MCF 10A (cell line): ENCODE measurements at regions not wholly inside any gene's neighbourhood (a gene's known extent, or its start where the extent isn't known, plus 50 kb on each side); places are given as distances from the start of the nearest gene placed in this dataset.

Source experiments
- BruUV-seq: library from RNA; stranded (reverse); fragments of 400-500 nt; replicated peaks from 2 replicates; lab custom pipeline; 2021; lab: Mats Ljungman, UMichigan
- CTCF ChIA-PET: fragments of 300-600 bp; sonication (Branson Sonifier 250); formaldehyde crosslinking; extraction: SDS; loops from one replicate; lab custom pipeline; 2021; ENCODE audit warnings: antibody characterized with exemption, inconsistent platforms; lab: Yijun Ruan, JAX
- POLR2A ChIA-PET: fragments of 300-600, 350-650 bp; sonication (Branson Sonifier 250); formaldehyde crosslinking; extraction: SDS; loops from one replicate; lab custom pipeline; 2020; ENCODE audit warnings: antibody characterized with exemption, inconsistent platforms; lab: Yijun Ruan, JAX
- DNase-seq: peaks from one replicate; pipeline ENCODE4 v3.0.0-alpha.2; 2018; ENCODE audit not compliant: unreplicated experiment
- H3K27ac Mint-ChIP-seq: one replicate; pipeline ENCODE4 v1.8.0; 2022; ENCODE audit warnings: mild to moderate bottlenecking, low read depth, mixed read lengths; ENCODE audit not compliant: unreplicated experiment
- H3K27me3 Mint-ChIP-seq: one replicate; pipeline ENCODE4 v1.8.0; 2022; ENCODE audit warnings: mixed read lengths; ENCODE audit not compliant: insufficient read depth, unreplicated experiment
- H3K36me3 Mint-ChIP-seq: one replicate; pipeline ENCODE4 v1.8.0; 2022; ENCODE audit warnings: mild to moderate bottlenecking, moderate library complexity, mixed read lengths; ENCODE audit not compliant: insufficient read depth, unreplicated experiment
- H3K4me1 Mint-ChIP-seq: one replicate; pipeline ENCODE4 v1.8.0; 2022; ENCODE audit warnings: mixed read lengths; ENCODE audit not compliant: insufficient read depth, unreplicated experiment
- H3K4me3 Mint-ChIP-seq: one replicate; pipeline ENCODE4 v1.8.0; 2022; ENCODE audit warnings: mild to moderate bottlenecking, moderate library complexity, mixed read lengths; ENCODE audit not compliant: unreplicated experiment
- H3K9me3 Mint-ChIP-seq: one replicate; pipeline ENCODE4 v1.8.0; 2022; ENCODE audit warnings: mixed read lengths; ENCODE audit not compliant: unreplicated experiment
- intact Hi-C: fragments of 100-400 bp; cut with micrococcal nuclease; formaldehyde crosslinking; loops from 2 replicates; pipeline ENCODE4 v1.14.1; 2022
- TF ChIP-seq, protein P1 (sequence below): fragments of 200-600 bp; IDR thresholded peaks from one replicate; pipeline ENCODE4 v1.8.0; 2022; ENCODE audit warnings: antibody characterized with exemption, mild to moderate bottlenecking; ENCODE audit not compliant: unreplicated experiment

DNA sequence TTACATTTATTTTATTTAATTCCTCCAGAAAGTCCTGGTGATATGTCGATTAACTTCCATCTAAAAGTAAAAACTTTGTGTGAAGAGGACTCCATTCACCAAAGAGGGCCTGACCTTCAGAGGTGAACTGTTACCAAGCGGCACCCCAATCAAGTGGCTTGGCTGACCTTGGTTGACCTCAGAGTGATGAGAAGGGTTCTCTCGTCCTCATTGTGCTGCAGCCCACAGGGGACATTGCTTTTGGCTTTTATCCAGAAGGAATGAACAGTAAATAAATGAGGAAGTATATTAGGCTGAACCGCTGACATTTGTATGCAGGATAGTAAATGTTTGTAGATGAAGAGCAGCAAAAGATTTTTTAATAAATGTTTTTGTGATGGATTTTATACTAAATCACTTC lies 172.4 kb upstream of the MKI67 start:
- CTCF ChIA-PET: interaction anchor here (0.7 kb wide), 1 partner anchor 25 kb away, joined by 3 read pairs; no protein-coding TSS in a partner anchor
- TF ChIP-seq, protein P1, sequence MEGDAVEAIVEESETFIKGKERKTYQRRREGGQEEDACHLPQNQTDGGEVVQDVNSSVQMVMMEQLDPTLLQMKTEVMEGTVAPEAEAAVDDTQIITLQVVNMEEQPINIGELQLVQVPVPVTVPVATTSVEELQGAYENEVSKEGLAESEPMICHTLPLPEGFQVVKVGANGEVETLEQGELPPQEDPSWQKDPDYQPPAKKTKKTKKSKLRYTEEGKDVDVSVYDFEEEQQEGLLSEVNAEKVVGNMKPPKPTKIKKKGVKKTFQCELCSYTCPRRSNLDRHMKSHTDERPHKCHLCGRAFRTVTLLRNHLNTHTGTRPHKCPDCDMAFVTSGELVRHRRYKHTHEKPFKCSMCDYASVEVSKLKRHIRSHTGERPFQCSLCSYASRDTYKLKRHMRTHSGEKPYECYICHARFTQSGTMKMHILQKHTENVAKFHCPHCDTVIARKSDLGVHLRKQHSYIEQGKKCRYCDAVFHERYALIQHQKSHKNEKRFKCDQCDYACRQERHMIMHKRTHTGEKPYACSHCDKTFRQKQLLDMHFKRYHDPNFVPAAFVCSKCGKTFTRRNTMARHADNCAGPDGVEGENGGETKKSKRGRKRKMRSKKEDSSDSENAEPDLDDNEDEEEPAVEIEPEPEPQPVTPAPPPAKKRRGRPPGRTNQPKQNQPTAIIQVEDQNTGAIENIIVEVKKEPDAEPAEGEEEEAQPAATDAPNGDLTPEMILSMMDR: no peak
- peaks cover 18% of the 10 kb centered on the region for H3K27me3 Mint-ChIP-seq
- H3K36me3 Mint-ChIP-seq: no peaks in the 10 kb centered on the region
- no peak overlapping the region for H3K4me3 Mint-ChIP-seq
- H3K4me1 Mint-ChIP-seq: no peaks in the 10 kb centered on the region
- no peak overlapping the region for H3K27ac Mint-ChIP-seq
- BruUV-seq: no TSS peak
- intact Hi-C loops: no loop called here
- POLR2A ChIA-PET: no interaction called here
- H3K9me3 Mint-ChIP-seq: peaks cover 15% of the 10 kb centered on the region
- DNase-seq: no peak

DNA sequence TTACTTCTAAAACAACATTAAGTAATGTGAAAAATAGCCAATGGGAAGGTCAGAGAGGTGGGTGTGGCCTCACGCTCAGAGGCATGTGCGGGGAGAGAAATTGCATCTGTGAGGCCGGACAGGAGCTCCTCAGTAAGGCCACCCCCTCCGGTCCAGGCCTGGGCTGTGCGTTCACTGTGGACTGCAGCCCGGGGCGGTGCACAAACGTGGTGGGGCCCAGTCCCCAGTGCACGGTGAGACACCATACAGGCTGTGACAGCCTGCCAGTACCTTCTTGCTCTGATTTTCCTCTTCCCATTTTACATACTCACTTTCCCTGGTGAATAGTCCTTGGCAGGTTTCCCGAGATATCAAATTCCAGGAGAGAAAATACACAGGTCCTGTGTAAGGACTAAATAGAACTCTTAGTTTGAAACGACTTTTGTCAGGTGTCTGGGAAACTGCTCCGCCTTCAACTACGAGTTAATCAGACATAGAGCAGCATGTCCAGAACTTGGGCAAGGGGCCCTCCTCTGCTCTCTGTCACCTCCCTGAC lies 174.1 kb upstream of the MKI67 start:
- intact Hi-C loops: no loop called here
- Mint-ChIP-seq H3K4me3 (no peak overlapping the region), H3K36me3 (no peaks in the 10 kb centered on the region), H3K27me3 (peaks cover 28% of the 10 kb centered on the region), H3K27ac (no peak overlapping the region), H3K4me1 (no peaks in the 10 kb centered on the region), H3K9me3 (peaks cover 13% of the 10 kb centered on the region)
- BruUV-seq: no TSS peak
- ChIA-PET CTCF (interaction anchor here (0.5 to 0.7 kb wide), 3 partner anchors 21 to 1173 kb away, joined by 3 read pairs; no protein-coding TSS in a partner anchor), POLR2A (no interaction called here)
- DNase-seq: no peak
- TF ChIP-seq, protein P1: no peak

DNA sequence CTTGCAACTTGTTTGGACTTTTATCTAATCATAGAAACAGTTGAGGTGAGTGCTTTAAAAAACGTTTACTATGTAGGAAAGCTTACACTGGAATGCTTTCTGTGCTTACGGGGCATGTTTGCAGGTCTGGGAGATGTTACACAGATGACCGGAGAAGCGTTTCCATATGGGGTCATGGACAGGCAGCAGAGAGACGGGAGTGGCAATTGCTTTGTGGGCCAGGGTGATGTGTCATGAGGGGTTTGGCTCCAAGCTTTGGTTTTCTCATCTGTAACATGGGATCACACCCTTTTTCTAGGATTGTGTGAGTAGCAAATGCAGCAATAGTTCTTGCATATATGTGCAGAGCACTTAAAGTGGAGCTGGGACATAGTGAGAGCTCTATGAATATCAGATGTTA lies 174.8 kb upstream of the MKI67 start:
- no peak overlapping the region for H3K4me3 Mint-ChIP-seq
- H3K9me3 Mint-ChIP-seq: peaks cover 13% of the 10 kb centered on the region
- intact Hi-C loops: no loop called here
- ChIA-PET CTCF (interaction anchor here (0.6 to 0.7 kb wide), 2 partner anchors 330 to 1172 kb away, joined by 3 read pairs; no protein-coding TSS in a partner anchor), POLR2A (no interaction called here)
- H3K36me3 Mint-ChIP-seq: no peaks in the 10 kb centered on the region
- TF ChIP-seq, protein P1: no peak
- no peaks in the 10 kb centered on the region for H3K4me1 Mint-ChIP-seq
- no TSS peak for BruUV-seq
- H3K27ac Mint-ChIP-seq: no peak overlapping the region
- DNase-seq: no peak
- peaks cover 24% of the 10 kb centered on the region for H3K27me3 Mint-ChIP-seq

DNA sequence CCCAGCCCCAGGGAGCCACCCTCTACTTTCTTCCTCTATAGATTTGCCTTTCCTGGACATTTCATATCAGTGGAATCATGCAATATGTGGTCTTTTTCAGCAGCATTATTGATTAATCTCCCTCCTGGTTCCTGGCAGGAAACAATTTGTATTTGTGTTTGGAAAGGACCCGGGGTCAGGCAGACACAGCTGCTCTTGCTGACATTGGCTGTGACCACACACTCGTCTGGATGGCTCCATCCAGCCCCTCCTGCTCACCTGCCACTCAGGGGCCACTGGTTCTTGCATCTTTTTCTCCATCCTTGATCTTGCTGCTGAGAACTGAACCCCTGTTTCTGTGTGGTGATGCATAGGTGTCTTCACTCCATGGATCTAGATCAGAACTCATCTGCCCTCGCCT lies 176.6 kb upstream of the MKI67 start:
- H3K9me3 Mint-ChIP-seq: peaks cover 13% of the 10 kb centered on the region
- peaks cover 15% of the 10 kb centered on the region for H3K27me3 Mint-ChIP-seq
- no peaks in the 10 kb centered on the region for H3K36me3 Mint-ChIP-seq
- H3K27ac Mint-ChIP-seq: no peak overlapping the region
- no TSS peak for BruUV-seq
- intact Hi-C loops: no loop called here
- CTCF ChIA-PET: no interaction called here
- POLR2A ChIA-PET: no interaction called here
- no peak for DNase-seq
- H3K4me3 Mint-ChIP-seq: no peak overlapping the region
- H3K4me1 Mint-ChIP-seq: no peaks in the 10 kb centered on the region
- TF ChIP-seq, protein P1: no peak
